Motor neuron (in vitro differentiated cells): ENCODE measurements at regions not wholly inside any gene's neighbourhood (a gene's known extent, or its start where the extent isn't known, plus 50 kb on each side); places are given as distances from the start of the nearest gene placed in this dataset.

Source experiments
- ATAC-seq, 8 experiments: fragments of 200-7000 bp; cut with Tn5 transposase; replicated peaks in 6 of 8; 2 replicates each; pipeline ENCODE4 v1.8.0; 2021; ENCODE audit warnings: mild to moderate bottlenecking in 8 of 8, moderate library complexity in 8 of 8
- H3K27ac ChIP-seq, 2 donors: fragments of 250-450 bp; sonication (Bioruptor Pico); 2 replicates each; pipeline ENCODE4 v1.9.0; 2021; ENCODE audit warnings: antibody characterized with exemption in 2 of 2, mild to moderate bottlenecking in 2 of 2, moderate library complexity in 1 of 2
- H3K4me1 ChIP-seq, 2 donors: fragments of 250-450 bp; sonication (Bioruptor Pico); replicated peaks in 1 of 2; 2 replicates each; pipeline ENCODE4 v1.6.1; 2021; ENCODE audit warnings: antibody characterized with exemption in 2 of 2, mild to moderate bottlenecking in 2 of 2, moderate library complexity in 1 of 2
- H3K4me3 ChIP-seq, 5 donors: fragments of 250-450 bp; sonication (Bioruptor Pico); 2 replicates each; pipeline ENCODE4 v1.9.0; 2021; ENCODE audit warnings: antibody characterized with exemption in 5 of 5, mild to moderate bottlenecking in 5 of 5, moderate library complexity in 4 of 5
- whole genome bisulfite sequencing, 10 experiments: fragments of 450-650 bp; shearing (Covaris generic); methylation state at CpG; one replicate each; pipeline ENCODE4 v1.0.0; 2022; 5-methylcytosine and 5-hydroxymethylcytosine counted together
- in situ Hi-C, 9 experiments: fragments of 400-800 bp; cut with MboI; loops; one replicate each; pipeline ENCODE4 v1.15.0; 2021; ENCODE audit warnings: low sequenced_read_pairs in 9 of 9, low pct_unique_long_range_greater_than_20kb in 2 of 9; ENCODE audit not compliant: unreplicated experiment in 9 of 9

DNA sequence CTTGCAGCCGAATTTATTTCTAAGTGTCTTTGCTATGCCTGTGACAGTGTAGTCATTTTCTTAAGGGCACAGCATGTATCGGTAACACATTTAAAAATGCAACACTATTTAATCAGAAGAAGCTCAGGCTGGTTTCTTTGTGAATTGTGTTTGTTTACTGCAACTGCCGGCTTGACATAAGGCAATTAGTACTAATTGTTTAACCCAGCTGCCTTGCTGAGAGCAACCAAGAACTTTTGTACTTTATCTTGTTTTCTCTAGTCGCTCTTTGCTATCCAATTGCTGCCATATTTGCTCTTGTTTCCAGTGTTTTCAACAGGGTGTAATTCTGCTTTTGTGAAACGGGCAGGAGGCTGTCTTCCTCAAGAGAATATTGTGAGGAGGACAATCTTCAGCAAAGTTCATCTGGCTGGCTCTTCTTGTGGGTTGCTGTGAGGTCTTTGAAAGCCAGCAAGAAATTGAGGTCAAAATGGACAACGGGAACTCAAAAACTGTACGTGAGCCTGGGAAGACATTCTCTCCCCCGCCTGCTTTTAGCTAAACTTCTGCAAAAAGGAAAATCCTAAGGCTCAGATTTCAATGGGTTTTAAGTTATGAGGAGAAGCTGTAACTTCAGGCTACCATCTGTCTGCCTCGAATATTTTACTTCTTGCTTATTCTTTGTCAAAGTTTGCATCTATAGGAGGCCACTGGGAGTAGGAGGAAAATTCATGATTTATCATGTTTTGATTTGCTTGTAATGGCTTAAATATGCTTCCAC is 75.8 kb upstream of the TSHZ3 start:
- Histone ChIP-seq H3K4me1 (peaks cover 15 to 19% of the 10 kb centered on the region in 2 donors), H3K27ac (no peak overlapping the region), H3K4me3 (no peak overlapping the region)
- WGBS, 10 experiments: 23 to 90% (median 77%) methylated on average over 2 to 9 of the region's 9 CpGs
- ATAC-seq: no peak
- in situ Hi-C loops: no loop called here

DNA sequence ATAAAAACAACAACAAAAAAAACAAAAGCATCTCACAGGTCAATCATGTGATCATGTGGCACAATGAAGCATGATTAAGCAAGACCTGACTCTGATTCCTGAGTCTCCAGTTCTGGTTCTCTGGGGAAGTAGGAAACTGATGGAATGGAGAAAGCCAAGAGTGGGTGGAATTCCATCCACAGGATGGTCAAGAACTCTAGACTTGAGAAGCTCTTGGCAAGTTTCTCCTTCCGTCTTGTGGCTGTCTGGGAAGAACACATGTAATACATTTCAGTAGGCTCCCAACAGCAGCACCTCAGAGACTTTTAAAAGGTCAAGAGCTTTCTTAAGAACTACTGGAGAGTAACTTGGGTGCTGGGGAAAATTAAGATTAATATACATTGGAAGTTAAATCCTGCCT is 78.6 kb upstream of the TSHZ3 start:
- no peak for ATAC-seq
- no peak overlapping the region for H3K27ac ChIP-seq
- H3K4me3 ChIP-seq: no peak overlapping the region
- peaks cover 0 to 9% of the 10 kb centered on the region in 2 donors for H3K4me1 ChIP-seq
- in situ Hi-C loops: no loop called here
- WGBS, 10 experiments: 80 to 100% (median 100%) methylated on average over 1 of the region's 1 CpG; no CpG with 5 or more reads in 7 of the 10 experiments

DNA sequence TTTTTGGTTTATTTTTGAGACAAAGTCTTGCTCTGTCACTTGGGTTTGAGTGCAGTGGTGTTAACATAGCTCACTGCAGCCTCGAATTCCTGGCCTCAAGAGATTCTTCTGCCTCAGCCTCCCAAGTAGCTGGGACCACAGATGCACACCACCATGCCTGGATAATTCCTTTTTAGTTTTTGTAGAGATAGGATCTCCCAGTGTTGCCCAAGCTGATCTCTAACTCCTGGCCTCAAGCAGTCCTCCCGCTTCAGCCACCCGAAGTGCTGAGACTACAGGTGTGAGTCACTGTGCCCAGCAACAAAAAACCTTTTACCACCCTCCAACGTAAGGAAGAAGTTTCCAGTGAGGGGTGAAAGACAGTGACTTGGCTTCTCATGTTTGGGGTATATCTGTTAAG is 81.1 kb upstream of the TSHZ3 start:
- Histone ChIP-seq H3K27ac (no peak overlapping the region), H3K4me3 (no peak overlapping the region), H3K4me1 (peaks cover 0 to 9% of the 10 kb centered on the region in 2 donors)
- WGBS, 10 experiments: 8 to 100% (median 84%) methylated on average over 1 to 4 of the region's 4 CpGs; no CpG with 5 or more reads in 5 of the 10 experiments
- in situ Hi-C loops: no loop called here
- no peak for ATAC-seq

DNA sequence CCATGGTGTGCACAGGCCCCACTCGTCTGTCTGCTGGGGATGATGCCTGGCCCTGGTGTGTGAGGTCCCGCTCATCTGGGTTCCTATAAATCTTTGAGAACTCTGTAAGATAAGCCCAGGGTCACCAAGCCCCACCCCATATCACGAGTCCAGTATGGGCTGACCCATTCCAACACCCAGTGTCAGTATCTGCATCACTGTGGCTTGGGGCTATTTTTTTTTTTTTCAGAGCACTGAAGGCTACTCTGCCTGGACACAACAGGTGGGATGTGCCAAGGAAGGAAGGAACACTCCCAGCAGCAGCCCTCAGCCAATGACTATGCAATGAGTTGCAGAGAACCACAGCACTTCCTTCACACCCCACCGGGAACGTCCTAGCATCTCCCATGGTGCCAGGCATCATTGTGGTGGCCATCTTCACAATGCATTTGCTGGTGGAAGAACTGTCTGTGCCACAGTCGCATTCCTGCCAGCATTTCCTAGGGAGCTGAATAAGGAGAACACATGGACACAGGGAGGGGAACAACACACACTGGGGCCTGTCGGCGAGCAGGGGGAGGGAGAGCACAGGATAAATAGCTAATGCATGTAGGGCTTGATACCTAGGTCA is 83.1 kb upstream of the TSHZ3 start:
- no peak overlapping the region for H3K4me3 ChIP-seq
- WGBS, 10 experiments: 20 to 100% (median 58%) methylated on average over 1 to 6 of the region's 8 CpGs; no CpG with 5 or more reads in 5 of the 10 experiments
- no peak overlapping the region for H3K27ac ChIP-seq
- ATAC-seq: peak in 2 of 8 experiments; percentile 84 to 97
- in situ Hi-C loops: no loop called here
- peaks cover 0 to 9% of the 10 kb centered on the region in 2 donors for H3K4me1 ChIP-seq

DNA sequence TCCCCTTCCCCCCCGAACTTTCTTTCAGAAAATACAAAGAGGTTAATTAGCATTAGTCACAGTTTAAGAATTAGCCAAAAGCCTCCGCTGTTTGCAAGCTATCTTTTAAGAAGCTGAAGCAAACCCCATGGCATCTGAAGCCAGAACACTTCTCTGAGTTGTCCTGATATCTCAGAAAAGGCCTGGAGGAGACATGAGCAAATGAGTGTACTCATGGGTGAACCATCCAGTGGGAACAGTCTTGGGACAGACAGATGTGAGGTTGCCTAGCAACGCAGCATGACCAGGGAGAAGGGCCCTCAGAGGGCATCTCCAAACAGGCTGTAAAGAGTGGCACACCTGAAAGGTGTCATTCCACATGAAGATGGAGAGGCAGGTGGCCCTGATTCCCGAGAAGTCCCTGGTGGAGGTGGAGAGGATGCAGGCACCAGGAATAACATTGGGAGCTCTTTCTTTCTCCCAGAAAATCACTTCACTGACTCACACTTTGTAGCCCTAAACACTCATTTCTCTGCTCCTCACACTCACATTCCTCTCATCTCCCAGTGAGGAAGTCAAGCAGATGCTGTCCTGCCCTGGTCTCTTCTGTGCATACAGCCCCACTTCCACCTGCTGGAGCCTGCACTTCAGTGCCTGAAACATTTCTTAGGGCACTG is 87.0 kb upstream of the TSHZ3 start:
- in situ Hi-C loops: no loop called here
- ATAC-seq: peak in 2 of 8 experiments; percentile 32 to 52
- Histone ChIP-seq H3K27ac (no peak overlapping the region), H3K4me1 (no peaks in the 10 kb centered on the region), H3K4me3 (no peak overlapping the region)
- 0 to 82% (median 66%) methylated on average over 1 to 3 of the region's 4 CpGs; no CpG with 5 or more reads in 2 of the 10 experiments for WGBS, 10 experiments

DNA sequence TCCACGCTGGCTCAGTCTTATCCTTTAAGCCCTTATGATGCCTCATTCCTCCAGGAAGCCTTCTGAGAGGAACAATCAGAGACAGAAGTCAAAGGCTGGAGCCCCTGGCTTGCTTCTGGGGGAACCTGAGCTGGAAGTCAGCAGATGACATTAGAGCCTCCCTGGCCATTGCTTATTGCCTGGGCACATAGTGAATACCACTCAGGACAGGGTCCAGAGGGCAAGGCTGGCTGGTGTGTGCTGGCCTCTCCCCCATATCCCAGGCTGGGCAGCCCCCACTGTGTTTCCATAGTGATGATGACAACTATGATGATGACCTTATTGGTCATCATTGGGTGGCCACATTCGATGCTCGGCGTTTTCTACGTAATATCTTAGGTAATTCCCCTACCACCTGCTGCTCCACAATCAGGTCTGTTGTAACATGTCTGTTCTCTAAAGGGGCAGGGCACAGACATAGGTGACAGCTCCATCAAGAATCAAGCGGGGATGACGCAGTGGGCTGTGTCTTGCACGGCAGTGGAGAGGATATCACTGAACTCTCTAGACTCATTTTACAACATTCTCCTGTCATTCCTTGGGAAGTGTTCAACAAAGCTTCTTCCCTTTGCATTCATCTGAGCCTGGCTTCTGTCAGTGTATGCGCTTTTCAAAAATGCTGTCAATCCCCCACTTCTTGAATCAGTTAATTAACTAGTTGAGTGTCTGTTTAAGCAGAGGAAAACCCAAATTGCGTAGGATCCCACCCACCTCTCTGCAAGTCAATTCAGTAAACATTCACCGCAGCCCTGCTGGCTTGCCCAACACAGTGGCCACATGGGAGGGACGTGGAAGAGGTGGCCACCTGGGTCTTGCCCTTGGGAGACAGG is 89.4 kb upstream of the TSHZ3 start:
- no peak for ATAC-seq
- H3K4me3 ChIP-seq: no peak overlapping the region
- no peak overlapping the region for H3K27ac ChIP-seq
- no peaks in the 10 kb centered on the region for H3K4me1 ChIP-seq
- in situ Hi-C loops: no loop called here
- 0 to 96% (median 72%) methylated on average over 1 to 7 of the region's 12 CpGs; no CpG with 5 or more reads in 3 of the 10 experiments for WGBS, 10 experiments

DNA sequence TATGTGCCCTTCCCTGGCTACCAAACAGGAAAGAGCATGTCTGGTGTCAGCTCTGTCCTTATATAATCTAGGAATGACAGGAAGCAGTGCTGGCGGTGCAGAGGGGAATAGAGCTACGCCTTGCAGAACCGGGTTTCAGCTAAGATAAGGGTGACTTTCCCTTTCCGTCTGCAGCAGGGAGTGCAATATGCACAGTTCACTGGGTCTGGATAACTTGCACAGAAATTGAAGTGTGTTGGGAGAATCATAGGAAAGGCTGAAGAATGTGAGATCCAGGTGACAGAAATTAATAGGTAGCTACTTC is 90.0 kb upstream of the TSHZ3 start:
- in situ Hi-C loops: no loop called here

DNA sequence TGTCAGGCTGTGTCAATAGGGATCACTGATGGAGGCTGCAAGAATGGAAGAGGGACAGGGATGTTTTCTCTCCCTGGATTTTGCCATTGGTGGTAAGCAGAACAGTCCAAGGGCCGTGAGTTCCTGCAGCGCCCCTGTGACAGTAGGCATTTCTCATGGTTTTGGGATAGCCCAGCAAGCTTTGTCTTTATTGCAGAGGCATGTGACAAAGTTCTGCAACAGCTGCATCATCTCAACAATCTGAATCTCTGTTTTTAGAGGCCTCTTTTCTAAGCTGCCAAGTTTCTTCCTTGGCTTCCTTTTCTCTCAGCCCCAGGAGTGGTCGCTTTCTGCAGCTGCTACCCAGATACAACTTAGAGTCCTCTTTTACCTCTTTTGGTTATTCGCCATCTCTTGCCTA is 95.7 kb upstream of the TSHZ3 start:
- in situ Hi-C loops: no loop called here
- ATAC-seq: no peak
- no peak overlapping the region for H3K27ac ChIP-seq
- no peaks in the 10 kb centered on the region for H3K4me1 ChIP-seq
- WGBS, 10 experiments: 8 to 100% (median 93%) methylated on average over 1 to 4 of the region's 4 CpGs; no CpG with 5 or more reads in 1 of the 10 experiments
- no peak overlapping the region for H3K4me3 ChIP-seq

More for the DNA sequence above, 90.0 kb upstream of the TSHZ3 start:
- Histone ChIP-seq H3K27ac (no peak overlapping the region), H3K4me3 (no peak overlapping the region), H3K4me1 (no peaks in the 10 kb centered on the region)
- ATAC-seq: no peak
- 48 to 100% (median 89%) methylated on average over 1 to 4 of the region's 4 CpGs; no CpG with 5 or more reads in 4 of the 10 experiments for WGBS, 10 experiments

DNA sequence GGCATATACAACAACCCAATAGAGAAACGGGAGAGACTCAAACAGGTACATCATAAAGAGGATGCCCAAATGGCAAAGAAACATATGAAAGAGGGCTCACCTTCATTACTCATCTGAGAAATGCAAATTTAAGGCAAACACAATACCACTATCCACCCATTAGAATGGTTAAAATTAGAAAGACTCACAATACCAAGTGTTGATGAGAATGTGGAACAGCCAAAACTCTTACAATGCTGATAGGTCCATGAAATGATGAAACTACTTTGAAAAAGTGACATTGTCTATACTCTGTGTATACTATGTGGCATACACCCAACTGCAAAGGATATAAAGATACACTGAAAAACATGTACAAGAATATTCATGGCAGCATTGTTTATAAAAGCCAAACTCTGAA is 96.2 kb upstream of the TSHZ3 start:
- in situ Hi-C loops: no loop called here
- ATAC-seq: no peak
- 0 to 100% (median 88%) methylated on average over 1 of the region's 1 CpG; no CpG with 5 or more reads in 4 of the 10 experiments for WGBS, 10 experiments

DNA sequence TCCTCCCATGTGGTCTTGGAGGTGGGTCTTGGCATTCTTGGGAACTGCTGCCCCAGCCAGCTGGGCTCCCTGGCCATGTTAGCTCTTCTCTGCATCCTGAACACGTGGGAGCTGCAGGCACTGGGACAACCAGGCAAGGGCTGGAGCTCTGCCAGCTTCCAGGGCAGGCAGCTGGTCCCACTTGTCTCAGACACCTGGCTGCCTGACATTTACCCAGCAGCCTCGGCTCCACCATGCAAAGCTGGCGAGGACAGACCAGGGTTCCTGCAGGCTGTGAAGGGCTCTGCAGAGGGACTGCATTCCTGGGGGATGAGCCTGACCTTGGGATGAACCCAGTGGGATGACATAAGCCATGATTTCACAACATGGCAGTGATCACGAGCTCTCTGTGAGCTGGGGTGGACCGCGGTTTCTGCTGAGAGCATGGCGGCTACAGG is 99.0 kb upstream of the TSHZ3 start:
- 0 to 80% (median 51%) methylated on average over 1 to 4 of the region's 7 CpGs; no CpG with 5 or more reads in 6 of the 10 experiments for WGBS, 10 experiments
- H3K4me1 ChIP-seq: no peaks in the 10 kb centered on the region
- H3K4me3 ChIP-seq: no peak overlapping the region
- ATAC-seq: peak in 7 of 8 experiments; percentile 72 to 99 (median 96)
- H3K27ac ChIP-seq: no peak overlapping the region
- in situ Hi-C loops: no loop called here

More for the DNA sequence above, 96.2 kb upstream of the TSHZ3 start:
- no peaks in the 10 kb centered on the region for H3K4me1 ChIP-seq
- H3K27ac ChIP-seq: no peak overlapping the region
- no peak overlapping the region for H3K4me3 ChIP-seq

DNA sequence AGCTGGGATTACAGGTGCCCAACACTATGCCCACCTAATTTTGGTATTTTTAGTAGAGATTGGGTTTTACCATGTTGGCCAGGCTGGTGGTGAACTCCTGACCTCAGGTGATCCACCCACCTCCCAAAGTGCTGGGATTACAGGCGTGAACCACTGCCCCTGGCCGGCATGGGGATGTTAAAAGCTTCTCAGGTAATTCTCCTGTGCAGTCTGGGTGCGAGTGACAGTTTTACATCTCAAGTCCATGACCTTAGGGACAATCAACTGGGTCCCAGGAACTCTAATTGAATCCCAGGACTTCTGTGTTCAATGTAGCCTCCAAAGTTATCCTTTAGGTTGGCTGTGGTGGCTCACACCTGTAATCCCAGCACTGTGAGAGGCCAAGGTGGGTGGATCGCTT is 100.1 kb upstream of the TSHZ3 start:
- 40 to 100% (median 100%) methylated on average over 1 to 3 of the region's 4 CpGs; no CpG with 5 or more reads in 4 of the 10 experiments for WGBS, 10 experiments
- in situ Hi-C loops: no loop called here
- ATAC-seq: no peak

DNA sequence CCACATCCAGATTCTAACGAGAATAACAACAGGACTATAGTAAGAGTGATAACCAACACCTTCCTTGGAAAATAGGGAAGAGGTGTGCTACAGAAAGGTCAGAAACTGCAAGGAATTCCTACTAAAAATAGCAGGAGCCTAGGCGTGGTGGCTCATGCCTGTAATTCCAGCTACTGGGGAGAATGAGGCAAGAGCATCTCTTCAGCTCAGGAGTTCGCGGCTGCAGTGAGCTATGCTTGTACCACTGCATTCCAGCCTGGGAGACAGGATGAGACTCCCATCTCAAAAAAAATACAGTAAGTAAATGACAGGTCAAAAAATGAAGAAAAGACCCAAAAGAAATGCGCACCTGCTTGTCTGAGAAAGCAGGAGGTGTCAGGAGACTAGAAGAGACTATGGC is 101.5 kb upstream of the TSHZ3 start:
- in situ Hi-C loops: no loop called here
- ATAC-seq: no peak
- WGBS, 10 experiments: 50 to 94% (median 87%) methylated on average over 2 to 5 of the region's 5 CpGs; no CpG with 5 or more reads in 2 of the 10 experiments
- H3K4me3 ChIP-seq: no peak overlapping the region
- H3K4me1 ChIP-seq: no peaks in the 10 kb centered on the region
- no peak overlapping the region for H3K27ac ChIP-seq

More for the DNA sequence above, 100.1 kb upstream of the TSHZ3 start:
- Histone ChIP-seq H3K4me3 (no peak overlapping the region), H3K4me1 (no peaks in the 10 kb centered on the region), H3K27ac (no peak overlapping the region)
